ENCODE measurements at regions not wholly inside any gene's neighbourhood (a gene's known extent, or its start where the extent isn't known, plus 50 kb on each side); places are given as distances from the start of the nearest gene placed in this dataset.

DNA sequence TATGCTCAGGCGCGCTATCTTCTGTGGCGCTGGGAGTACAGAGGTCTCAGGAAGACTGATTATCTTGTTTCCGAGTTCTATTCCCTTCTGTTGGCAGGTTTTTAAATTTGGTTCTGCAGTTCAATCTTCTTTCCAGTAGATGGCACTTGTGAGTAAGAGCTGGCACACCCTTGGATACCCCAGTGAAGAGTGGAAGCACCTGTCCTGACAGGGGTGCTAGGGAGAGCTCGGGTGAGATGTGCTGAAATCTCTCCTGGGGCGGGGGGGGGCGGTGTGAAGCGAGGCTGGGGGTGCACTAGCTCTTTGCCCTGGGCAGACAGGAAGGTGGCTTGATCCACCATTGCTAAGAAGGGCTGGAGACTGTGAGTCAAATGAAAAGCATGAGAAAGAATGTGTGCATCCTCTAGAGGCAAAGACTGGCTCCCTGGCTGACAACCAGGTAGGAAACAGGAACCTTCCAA, 679.9 kb upstream of the CCDC179 start:
- Histone ChIP-seq H3F3A (ENCODE audit: insufficient read depth, low read length) (no peaks in the 10 kb centered on the region), H3K4me3 (ENCODE audit: low read length) (no peak overlapping the region; the same call in 1 of the 2 replicates), H3K4me1 (ENCODE audit: low read length) (peaks cover 12% of the 10 kb centered on the region), H3K9me3 (replicated peaks; ENCODE audit: insufficient read depth, low read length) (no peaks in the 10 kb centered on the region), H3K27me3 (replicated peaks; ENCODE audit: insufficient read depth, low read length) (no peaks in the 10 kb centered on the region), H3K79me2 (ENCODE audit: low read length) (no peaks in the 10 kb centered on the region), H3K4me2 (ENCODE audit: low read depth, low read length) (peak overlapping the region; percentile 53), H3K36me3 (replicated peaks; ENCODE audit: insufficient read depth, low read length) (no peaks in the 10 kb centered on the region), H2AFZ (ENCODE audit: low read length) (peak overlapping the region; percentile 76), H3K9me2 (replicated peaks; ENCODE audit: insufficient read depth, low read length) (no peaks in the 10 kb centered on the region), H4K20me1 (ENCODE audit: insufficient read depth, low read length) (no peaks in the 10 kb centered on the region), H3K9ac (ENCODE audit: low read length) (no peak overlapping the region), H3K27ac (ENCODE audit: low read length) (peak overlapping the region; percentile 7; the same call in 1 of the 2 replicates)
- DNase-seq = peak; percentile 79
- TF ChIP-seq, protein P1, sequence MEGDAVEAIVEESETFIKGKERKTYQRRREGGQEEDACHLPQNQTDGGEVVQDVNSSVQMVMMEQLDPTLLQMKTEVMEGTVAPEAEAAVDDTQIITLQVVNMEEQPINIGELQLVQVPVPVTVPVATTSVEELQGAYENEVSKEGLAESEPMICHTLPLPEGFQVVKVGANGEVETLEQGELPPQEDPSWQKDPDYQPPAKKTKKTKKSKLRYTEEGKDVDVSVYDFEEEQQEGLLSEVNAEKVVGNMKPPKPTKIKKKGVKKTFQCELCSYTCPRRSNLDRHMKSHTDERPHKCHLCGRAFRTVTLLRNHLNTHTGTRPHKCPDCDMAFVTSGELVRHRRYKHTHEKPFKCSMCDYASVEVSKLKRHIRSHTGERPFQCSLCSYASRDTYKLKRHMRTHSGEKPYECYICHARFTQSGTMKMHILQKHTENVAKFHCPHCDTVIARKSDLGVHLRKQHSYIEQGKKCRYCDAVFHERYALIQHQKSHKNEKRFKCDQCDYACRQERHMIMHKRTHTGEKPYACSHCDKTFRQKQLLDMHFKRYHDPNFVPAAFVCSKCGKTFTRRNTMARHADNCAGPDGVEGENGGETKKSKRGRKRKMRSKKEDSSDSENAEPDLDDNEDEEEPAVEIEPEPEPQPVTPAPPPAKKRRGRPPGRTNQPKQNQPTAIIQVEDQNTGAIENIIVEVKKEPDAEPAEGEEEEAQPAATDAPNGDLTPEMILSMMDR (IDR thresholded peaks at IDR 0.05; ENCODE audit: low read length) = peak; percentile 79
- TF ChIP-seq EZH2 (optimal IDR thresholded peaks at IDR 0.05; ENCODE audit: low read depth, low read length) = no peak

DNA sequence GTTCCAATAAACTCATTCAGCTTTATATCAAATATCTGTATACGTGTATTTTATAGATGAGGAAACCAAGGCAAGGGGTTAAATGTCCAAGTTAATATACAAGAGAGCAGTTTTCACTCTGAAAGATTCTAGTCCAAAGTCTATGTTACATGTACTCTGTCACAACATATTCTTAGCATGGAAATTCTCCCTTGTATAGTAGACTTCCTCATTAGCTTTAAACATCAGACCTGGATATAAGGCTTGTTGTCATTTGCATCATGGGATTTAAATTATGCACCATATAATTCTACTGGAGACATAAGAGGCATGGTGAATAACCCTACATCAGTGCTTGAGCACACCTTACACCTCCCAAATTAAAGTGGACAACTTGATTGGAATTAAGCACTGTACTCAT, 681.9 kb upstream of the CCDC179 start:
- Histone ChIP-seq H3K36me3 (replicated peaks; ENCODE audit: insufficient read depth, low read length) (no peaks in the 10 kb centered on the region), H3K4me3 (ENCODE audit: low read length) (no peak overlapping the region), H3K27me3 (replicated peaks; ENCODE audit: insufficient read depth, low read length) (no peaks in the 10 kb centered on the region), H3K9me3 (replicated peaks; ENCODE audit: insufficient read depth, low read length) (no peaks in the 10 kb centered on the region), H3F3A (ENCODE audit: insufficient read depth, low read length) (no peaks in the 10 kb centered on the region), H3K27ac (ENCODE audit: low read length) (no peak overlapping the region), H4K20me1 (ENCODE audit: insufficient read depth, low read length) (no peaks in the 10 kb centered on the region), H3K9me2 (replicated peaks; ENCODE audit: insufficient read depth, low read length) (no peaks in the 10 kb centered on the region), H3K4me2 (ENCODE audit: low read depth, low read length) (no peak overlapping the region), H3K79me2 (ENCODE audit: low read length) (no peaks in the 10 kb centered on the region), H2AFZ (ENCODE audit: low read length) (no peak overlapping the region), H3K4me1 (ENCODE audit: low read length) (peaks cover 12% of the 10 kb centered on the region), H3K9ac (ENCODE audit: low read length) (no peak overlapping the region)
- TF ChIP-seq, protein P1 (IDR thresholded peaks at IDR 0.05; ENCODE audit: low read length) = no peak
- no peak for TF ChIP-seq EZH2 (optimal IDR thresholded peaks at IDR 0.05; ENCODE audit: low read depth, low read length)
- TF ChIP-seq EZH2phosphoT487 (IDR thresholded peaks at IDR 0.05; ENCODE audit: low read length) = no peak
- no peak for DNase-seq

GRCh38 chr11:23542816-23543215, 682.5 kb upstream of the CCDC179 start:
- DNase-seq = no peak
- Histone ChIP-seq H2AFZ (ENCODE audit: low read length) (no peak overlapping the region), H3K9me2 (replicated peaks; ENCODE audit: insufficient read depth, low read length) (no peaks in the 10 kb centered on the region), H3K27ac (ENCODE audit: low read length) (no peak overlapping the region), H3K27me3 (replicated peaks; ENCODE audit: insufficient read depth, low read length) (no peaks in the 10 kb centered on the region), H3K4me2 (ENCODE audit: low read depth, low read length) (no peak overlapping the region), H3K79me2 (ENCODE audit: low read length) (no peaks in the 10 kb centered on the region), H3K4me1 (ENCODE audit: low read length) (peaks cover 12% of the 10 kb centered on the region), H3K36me3 (replicated peaks; ENCODE audit: insufficient read depth, low read length) (no peaks in the 10 kb centered on the region), H4K20me1 (ENCODE audit: insufficient read depth, low read length) (no peaks in the 10 kb centered on the region), H3K4me3 (ENCODE audit: low read length) (no peak overlapping the region), H3K9ac (ENCODE audit: low read length) (no peak overlapping the region), H3F3A (ENCODE audit: insufficient read depth, low read length) (no peaks in the 10 kb centered on the region), H3K9me3 (replicated peaks; ENCODE audit: insufficient read depth, low read length) (no peaks in the 10 kb centered on the region)
- no peak for TF ChIP-seq EZH2phosphoT487 (IDR thresholded peaks at IDR 0.05; ENCODE audit: low read length)
- TF ChIP-seq, protein P1 (IDR thresholded peaks at IDR 0.05; ENCODE audit: low read length) = no peak
- TF ChIP-seq EZH2 (optimal IDR thresholded peaks at IDR 0.05; ENCODE audit: low read depth, low read length) = no peak

All from MM.1S (cell line).